ENCODE measurements at regions not wholly inside any gene's neighbourhood (a gene's known extent, or its start where the extent isn't known, plus 50 kb on each side); places are given as distances from the start of the nearest gene placed in this dataset.

DNA sequence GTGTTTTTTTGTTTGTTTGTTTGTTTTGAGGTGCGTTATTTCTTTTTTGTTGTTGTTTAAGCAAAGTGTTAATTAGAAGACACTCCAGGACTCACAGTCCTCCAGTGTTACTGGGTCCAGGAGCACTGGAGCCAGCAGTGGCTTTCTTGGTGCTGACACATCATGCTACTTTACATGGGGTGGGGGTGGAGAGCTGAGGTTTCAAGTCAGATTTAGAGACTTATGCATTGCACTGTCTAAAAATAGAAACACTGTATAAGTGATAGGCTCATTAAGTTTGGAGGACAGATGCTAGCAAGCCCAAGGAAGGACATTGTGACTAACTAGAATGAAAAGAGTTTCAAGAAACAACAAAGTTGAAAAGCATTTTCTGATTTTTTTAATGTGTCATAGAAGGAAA is 2209.2 kb downstream of the MAT2B start:
- TF ChIP-seq, protein P1, sequence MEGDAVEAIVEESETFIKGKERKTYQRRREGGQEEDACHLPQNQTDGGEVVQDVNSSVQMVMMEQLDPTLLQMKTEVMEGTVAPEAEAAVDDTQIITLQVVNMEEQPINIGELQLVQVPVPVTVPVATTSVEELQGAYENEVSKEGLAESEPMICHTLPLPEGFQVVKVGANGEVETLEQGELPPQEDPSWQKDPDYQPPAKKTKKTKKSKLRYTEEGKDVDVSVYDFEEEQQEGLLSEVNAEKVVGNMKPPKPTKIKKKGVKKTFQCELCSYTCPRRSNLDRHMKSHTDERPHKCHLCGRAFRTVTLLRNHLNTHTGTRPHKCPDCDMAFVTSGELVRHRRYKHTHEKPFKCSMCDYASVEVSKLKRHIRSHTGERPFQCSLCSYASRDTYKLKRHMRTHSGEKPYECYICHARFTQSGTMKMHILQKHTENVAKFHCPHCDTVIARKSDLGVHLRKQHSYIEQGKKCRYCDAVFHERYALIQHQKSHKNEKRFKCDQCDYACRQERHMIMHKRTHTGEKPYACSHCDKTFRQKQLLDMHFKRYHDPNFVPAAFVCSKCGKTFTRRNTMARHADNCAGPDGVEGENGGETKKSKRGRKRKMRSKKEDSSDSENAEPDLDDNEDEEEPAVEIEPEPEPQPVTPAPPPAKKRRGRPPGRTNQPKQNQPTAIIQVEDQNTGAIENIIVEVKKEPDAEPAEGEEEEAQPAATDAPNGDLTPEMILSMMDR (IDR thresholded peaks at IDR 0.05) = no peak
- no peak for TF ChIP-seq POLR2A (IDR thresholded peaks at IDR 0.05)
